GM23338 (cell line): ENCODE measurements at regions not wholly inside any gene's neighbourhood (a gene's known extent, or its start where the extent isn't known, plus 50 kb on each side); places are given as distances from the start of the nearest gene placed in this dataset.

ENCODE experiments used
- CREB1 ChIP-seq: fragments of 250-450 bp; sonication (Bioruptor Pico); IDR thresholded peaks from 2 replicates; pipeline ENCODE4 v1.5.0; 2020; ENCODE audit warnings: low read depth, mild to moderate bottlenecking, moderate library complexity
- EZH2 ChIP-seq: fragments of 200-600 bp; sonication (generic); IDR thresholded peaks from one replicate; pipeline ENCODE4 v1.8.0; 2017; ENCODE audit warnings: antibody characterized with exemption, mild to moderate bottlenecking, low read depth; ENCODE audit not compliant: unreplicated experiment
- EZH2phosphoT487 ChIP-seq: fragments of 200-600 bp; sonication (generic); IDR thresholded peaks from one replicate; pipeline ENCODE4 v1.8.1; 2018; ENCODE audit warnings: antibody characterized with exemption; ENCODE audit not compliant: unreplicated experiment
- JUNB ChIP-seq: IDR thresholded peaks from one replicate; pipeline ENCODE4 v1.6.1; 2016; ENCODE audit warnings: antibody characterized with exemption; ENCODE audit not compliant: unreplicated experiment
- POLR2AphosphoS5 ChIP-seq: IDR thresholded peaks from 2 replicates; pipeline ENCODE4 v1.6.1; 2016; ENCODE audit warnings: antibody characterized with exemption, low read depth
- STAT1 ChIP-seq: IDR thresholded peaks from one replicate; pipeline ENCODE4 v1.6.1; 2016; ENCODE audit warnings: antibody characterized with exemption; ENCODE audit not compliant: unreplicated experiment
- ZNF114 ChIP-seq: fragments of 250-450 bp; sonication (Bioruptor Pico); IDR thresholded peaks from 2 replicates; pipeline ENCODE4 v1.5.0; 2020; ENCODE audit warnings: mild to moderate bottlenecking, moderate library complexity
- ZNF331 ChIP-seq: fragments of 250-450 bp; sonication (Bioruptor Pico); IDR thresholded peaks from 2 replicates; pipeline ENCODE4 v1.5.0; 2020; ENCODE audit warnings: low read depth, mild to moderate bottlenecking, moderate library complexity
- TF ChIP-seq, protein P1 (sequence below), 2 experiments: fragments of 200-600 bp in 1 of 2; sonication (generic) in 1 of 2; conservative IDR thresholded peaks; 2 replicates each; pipeline versions ENCODE4 v1.5.1 to v1.6.1; 2016 to 2017; ENCODE audit warnings: antibody characterized with exemption in 2 of 2, low read depth in 2 of 2, mild to moderate bottlenecking in 2 of 2, moderate library complexity in 1 of 2
- TF ChIP-seq, protein P2 (sequence below): IDR thresholded peaks from one replicate; pipeline ENCODE4 v1.6.1; 2018; ENCODE audit warnings: antibody characterized with exemption; ENCODE audit not compliant: unreplicated experiment
- TF ChIP-seq, protein P3 (sequence below): fragments of 250-450 bp; sonication (Bioruptor Pico); IDR thresholded peaks from 2 replicates; pipeline ENCODE4 v1.5.0; 2020; ENCODE audit warnings: mild to moderate bottlenecking, moderate library complexity

DNA sequence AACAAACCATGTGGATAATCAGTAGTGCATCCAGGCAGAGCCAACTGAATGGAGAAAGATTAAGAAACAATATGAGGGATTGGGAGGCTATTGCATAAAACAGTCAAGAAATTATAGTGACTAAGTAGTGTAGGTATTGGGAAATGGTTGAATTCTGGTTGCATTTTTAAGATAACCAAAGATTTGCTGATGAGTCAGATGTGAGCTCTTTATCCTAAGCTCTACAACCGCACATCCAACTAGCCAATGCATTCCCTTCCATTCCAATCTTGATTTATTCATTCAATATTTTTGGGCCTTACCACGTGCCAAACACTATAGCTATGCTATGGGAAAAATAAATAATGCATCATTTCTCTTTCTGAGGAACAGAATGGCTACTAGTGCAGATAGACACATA, 524.5 kb upstream of the RGMB start:
- TF ChIP-seq, protein P1, sequence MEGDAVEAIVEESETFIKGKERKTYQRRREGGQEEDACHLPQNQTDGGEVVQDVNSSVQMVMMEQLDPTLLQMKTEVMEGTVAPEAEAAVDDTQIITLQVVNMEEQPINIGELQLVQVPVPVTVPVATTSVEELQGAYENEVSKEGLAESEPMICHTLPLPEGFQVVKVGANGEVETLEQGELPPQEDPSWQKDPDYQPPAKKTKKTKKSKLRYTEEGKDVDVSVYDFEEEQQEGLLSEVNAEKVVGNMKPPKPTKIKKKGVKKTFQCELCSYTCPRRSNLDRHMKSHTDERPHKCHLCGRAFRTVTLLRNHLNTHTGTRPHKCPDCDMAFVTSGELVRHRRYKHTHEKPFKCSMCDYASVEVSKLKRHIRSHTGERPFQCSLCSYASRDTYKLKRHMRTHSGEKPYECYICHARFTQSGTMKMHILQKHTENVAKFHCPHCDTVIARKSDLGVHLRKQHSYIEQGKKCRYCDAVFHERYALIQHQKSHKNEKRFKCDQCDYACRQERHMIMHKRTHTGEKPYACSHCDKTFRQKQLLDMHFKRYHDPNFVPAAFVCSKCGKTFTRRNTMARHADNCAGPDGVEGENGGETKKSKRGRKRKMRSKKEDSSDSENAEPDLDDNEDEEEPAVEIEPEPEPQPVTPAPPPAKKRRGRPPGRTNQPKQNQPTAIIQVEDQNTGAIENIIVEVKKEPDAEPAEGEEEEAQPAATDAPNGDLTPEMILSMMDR (conservative IDR thresholded peaks at IDR 0.05; ENCODE audit: low read depth in 2 of 2) = no peak
- no peak for TF ChIP-seq EZH2
- no peak for TF ChIP-seq JUNB
- TF ChIP-seq EZH2phosphoT487 = no peak
- no peak for TF ChIP-seq STAT1
- TF ChIP-seq, protein P2, sequence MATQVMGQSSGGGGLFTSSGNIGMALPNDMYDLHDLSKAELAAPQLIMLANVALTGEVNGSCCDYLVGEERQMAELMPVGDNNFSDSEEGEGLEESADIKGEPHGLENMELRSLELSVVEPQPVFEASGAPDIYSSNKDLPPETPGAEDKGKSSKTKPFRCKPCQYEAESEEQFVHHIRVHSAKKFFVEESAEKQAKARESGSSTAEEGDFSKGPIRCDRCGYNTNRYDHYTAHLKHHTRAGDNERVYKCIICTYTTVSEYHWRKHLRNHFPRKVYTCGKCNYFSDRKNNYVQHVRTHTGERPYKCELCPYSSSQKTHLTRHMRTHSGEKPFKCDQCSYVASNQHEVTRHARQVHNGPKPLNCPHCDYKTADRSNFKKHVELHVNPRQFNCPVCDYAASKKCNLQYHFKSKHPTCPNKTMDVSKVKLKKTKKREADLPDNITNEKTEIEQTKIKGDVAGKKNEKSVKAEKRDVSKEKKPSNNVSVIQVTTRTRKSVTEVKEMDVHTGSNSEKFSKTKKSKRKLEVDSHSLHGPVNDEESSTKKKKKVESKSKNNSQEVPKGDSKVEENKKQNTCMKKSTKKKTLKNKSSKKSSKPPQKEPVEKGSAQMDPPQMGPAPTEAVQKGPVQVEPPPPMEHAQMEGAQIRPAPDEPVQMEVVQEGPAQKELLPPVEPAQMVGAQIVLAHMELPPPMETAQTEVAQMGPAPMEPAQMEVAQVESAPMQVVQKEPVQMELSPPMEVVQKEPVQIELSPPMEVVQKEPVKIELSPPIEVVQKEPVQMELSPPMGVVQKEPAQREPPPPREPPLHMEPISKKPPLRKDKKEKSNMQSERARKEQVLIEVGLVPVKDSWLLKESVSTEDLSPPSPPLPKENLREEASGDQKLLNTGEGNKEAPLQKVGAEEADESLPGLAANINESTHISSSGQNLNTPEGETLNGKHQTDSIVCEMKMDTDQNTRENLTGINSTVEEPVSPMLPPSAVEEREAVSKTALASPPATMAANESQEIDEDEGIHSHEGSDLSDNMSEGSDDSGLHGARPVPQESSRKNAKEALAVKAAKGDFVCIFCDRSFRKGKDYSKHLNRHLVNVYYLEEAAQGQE = no peak
- TF ChIP-seq POLR2AphosphoS5 = no peak
- TF ChIP-seq ZNF331 (CRISPR knock-in tag) = no peak
- TF ChIP-seq ZNF114 (CRISPR knock-in tag) = no peak
- TF ChIP-seq, protein P3, sequence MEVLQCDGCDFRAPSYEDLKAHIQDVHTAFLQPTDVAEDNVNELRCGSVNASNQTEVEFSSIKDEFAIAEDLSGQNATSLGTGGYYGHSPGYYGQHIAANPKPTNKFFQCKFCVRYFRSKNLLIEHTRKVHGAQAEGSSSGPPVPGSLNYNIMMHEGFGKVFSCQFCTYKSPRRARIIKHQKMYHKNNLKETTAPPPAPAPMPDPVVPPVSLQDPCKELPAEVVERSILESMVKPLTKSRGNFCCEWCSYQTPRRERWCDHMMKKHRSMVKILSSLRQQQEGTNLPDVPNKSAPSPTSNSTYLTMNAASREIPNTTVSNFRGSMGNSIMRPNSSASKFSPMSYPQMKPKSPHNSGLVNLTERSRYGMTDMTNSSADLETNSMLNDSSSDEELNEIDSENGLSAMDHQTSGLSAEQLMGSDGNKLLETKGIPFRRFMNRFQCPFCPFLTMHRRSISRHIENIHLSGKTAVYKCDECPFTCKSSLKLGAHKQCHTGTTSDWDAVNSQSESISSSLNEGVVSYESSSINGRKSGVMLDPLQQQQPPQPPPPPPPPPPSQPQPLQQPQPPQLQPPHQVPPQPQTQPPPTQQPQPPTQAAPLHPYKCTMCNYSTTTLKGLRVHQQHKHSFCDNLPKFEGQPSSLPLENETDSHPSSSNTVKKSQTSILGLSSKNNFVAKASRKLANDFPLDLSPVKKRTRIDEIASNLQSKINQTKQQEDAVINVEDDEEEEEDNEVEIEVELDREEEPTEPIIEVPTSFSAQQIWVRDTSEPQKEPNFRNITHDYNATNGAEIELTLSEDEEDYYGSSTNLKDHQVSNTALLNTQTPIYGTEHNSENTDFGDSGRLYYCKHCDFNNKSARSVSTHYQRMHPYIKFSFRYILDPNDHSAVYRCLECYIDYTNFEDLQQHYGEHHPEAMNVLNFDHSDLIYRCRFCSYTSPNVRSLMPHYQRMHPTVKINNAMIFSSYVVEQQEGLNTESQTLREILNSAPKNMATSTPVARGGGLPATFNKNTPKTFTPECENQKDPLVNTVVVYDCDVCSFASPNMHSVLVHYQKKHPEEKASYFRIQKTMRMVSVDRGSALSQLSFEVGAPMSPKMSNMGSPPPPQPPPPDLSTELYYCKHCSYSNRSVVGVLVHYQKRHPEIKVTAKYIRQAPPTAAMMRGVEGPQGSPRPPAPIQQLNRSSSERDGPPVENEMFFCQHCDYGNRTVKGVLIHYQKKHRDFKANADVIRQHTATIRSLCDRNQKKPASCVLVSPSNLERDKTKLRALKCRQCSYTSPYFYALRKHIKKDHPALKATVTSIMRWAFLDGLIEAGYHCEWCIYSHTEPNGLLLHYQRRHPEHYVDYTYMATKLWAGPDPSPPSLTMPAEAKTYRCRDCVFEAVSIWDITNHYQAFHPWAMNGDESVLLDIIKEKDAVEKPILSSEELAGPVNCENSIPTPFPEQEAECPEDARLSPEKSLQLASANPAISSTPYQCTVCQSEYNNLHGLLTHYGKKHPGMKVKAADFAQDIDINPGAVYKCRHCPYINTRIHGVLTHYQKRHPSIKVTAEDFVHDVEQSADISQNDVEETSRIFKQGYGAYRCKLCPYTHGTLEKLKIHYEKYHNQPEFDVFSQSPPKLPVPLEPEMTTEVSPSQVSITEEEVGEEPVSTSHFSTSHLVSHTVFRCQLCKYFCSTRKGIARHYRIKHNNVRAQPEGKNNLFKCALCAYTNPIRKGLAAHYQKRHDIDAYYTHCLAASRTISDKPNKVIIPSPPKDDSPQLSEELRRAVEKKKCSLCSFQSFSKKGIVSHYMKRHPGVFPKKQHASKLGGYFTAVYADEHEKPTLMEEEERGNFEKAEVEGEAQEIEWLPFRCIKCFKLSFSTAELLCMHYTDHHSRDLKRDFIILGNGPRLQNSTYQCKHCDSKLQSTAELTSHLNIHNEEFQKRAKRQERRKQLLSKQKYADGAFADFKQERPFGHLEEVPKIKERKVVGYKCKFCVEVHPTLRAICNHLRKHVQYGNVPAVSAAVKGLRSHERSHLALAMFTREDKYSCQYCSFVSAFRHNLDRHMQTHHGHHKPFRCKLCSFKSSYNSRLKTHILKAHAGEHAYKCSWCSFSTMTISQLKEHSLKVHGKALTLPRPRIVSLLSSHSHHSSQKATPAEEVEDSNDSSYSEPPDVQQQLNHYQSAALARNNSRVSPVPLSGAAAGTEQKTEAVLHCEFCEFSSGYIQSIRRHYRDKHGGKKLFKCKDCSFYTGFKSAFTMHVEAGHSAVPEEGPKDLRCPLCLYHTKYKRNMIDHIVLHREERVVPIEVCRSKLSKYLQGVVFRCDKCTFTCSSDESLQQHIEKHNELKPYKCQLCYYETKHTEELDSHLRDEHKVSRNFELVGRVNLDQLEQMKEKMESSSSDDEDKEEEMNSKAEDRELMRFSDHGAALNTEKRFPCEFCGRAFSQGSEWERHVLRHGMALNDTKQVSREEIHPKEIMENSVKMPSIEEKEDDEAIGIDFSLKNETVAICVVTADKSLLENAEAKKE (CRISPR knock-in tag) = no peak
- no peak for TF ChIP-seq CREB1 (CRISPR knock-in tag)
